DND-41 (cell line): ENCODE measurements at regions not wholly inside any gene's neighbourhood (a gene's known extent, or its start where the extent isn't known, plus 50 kb on each side); places are given as distances from the start of the nearest gene placed in this dataset.

Source experiments
- CTCF ChIP-seq: IDR thresholded peaks from 2 replicates; pipeline ENCODE4 v1.5.1; 2012; ENCODE audit warnings: borderline replicate concordance, low read length, moderate library complexity, mild to moderate bottlenecking; ENCODE audit not compliant: poor library complexity, severe bottlenecking; ENCODE audit errors: extremely low read depth
- EZH2 ChIP-seq: IDR thresholded peaks from 3 replicates; pipeline ENCODE4 v1.6.1; 2012; ENCODE audit warnings: borderline replicate concordance, low read depth, mild to moderate bottlenecking, moderate library complexity, low read length, inconsistent platforms; ENCODE audit not compliant: severe bottlenecking

DNA sequence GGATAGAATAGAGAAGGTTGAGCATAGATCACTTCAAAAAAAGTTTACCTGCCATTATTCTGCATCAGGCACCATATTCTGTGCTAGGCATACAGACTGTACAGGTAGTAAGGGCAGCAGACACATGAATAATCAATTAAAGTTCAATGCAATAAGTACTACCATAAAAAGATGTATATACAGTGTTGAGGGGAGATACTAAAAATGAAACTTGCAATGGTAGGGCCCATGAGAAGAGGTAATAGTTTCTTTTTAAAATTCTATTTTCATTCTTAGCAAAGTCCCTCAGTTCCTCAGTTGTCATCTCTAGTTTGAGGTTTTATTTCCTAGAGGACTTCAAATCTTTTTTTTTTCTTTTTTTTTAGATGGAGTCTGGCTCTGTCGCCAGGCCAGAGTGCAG lies 819.9 kb downstream of the FAM181B start:
- TF ChIP-seq CTCF, result no peak
- TF ChIP-seq EZH2, result no peak
